HepG2 (cell line): ENCODE measurements at regions not wholly inside any gene's neighbourhood (a gene's known extent, or its start where the extent isn't known, plus 50 kb on each side); places are given as distances from the start of the nearest gene placed in this dataset.

Source experiments
- EP300 ChIP-seq, 3 experiments: sonication (generic) in 1 of 3; formaldehyde crosslinking in 1 of 3; IDR thresholded peaks; 2 replicates each; pipeline versions ENCODE4 v1.5.1 to v1.6.1; 2011 to 2020; ENCODE audit warnings: low read depth in 2 of 3, low read length in 2 of 3, borderline replicate concordance in 1 of 3, improper control_type of control experiment in 1 of 3, mild to moderate bottlenecking in 1 of 3, missing genetic modification reagents in 1 of 3, moderate library complexity in 1 of 3
- FOSL2 ChIP-seq: sonication (generic); formaldehyde crosslinking; IDR thresholded peaks from 2 replicates; pipeline ENCODE4 v1.4.0; 2020; ENCODE audit warnings: missing genetic modification reagents
- GATAD2A ChIP-seq: IDR thresholded peaks from 2 replicates; pipeline ENCODE4 v1.6.1; 2016
- HNF4A ChIP-seq: sonication (generic); formaldehyde crosslinking; IDR thresholded peaks from 2 replicates; pipeline ENCODE4 v1.4.0; 2020; ENCODE audit warnings: missing genetic modification reagents
- NONO ChIP-seq, 2 experiments: fragments of 450-650 bp in 1 of 2; sonication (generic) in 1 of 2; formaldehyde crosslinking in 1 of 2; IDR thresholded peaks in 1 of 2; conservative IDR thresholded peaks in 1 of 2; 2 replicates each; pipeline versions ENCODE4 v1.6.1 to v1.8.0; 2017 to 2022; ENCODE audit warnings: mild to moderate bottlenecking in 1 of 2, missing genetic modification reagents in 1 of 2, moderate library complexity in 1 of 2
- SOX5 ChIP-seq: IDR thresholded peaks from 2 replicates; pipeline ENCODE4 v1.6.1; 2016; ENCODE audit warnings: borderline replicate concordance
- ZKSCAN8 ChIP-seq: IDR thresholded peaks from 2 replicates; pipeline ENCODE4 v1.6.1; 2016; ENCODE audit warnings: borderline replicate concordance, missing genetic modification reagents, missing compliant biosample characterization
- ZNF256 ChIP-seq: sonication (generic); formaldehyde crosslinking; conservative IDR thresholded peaks from 2 replicates; pipeline ENCODE4 v1.4.0; 2020; ENCODE audit warnings: missing genetic modification reagents
- ZNF331 ChIP-seq: sonication (generic); formaldehyde crosslinking; IDR thresholded peaks from 2 replicates; pipeline ENCODE4 v1.4.0; 2020; ENCODE audit warnings: missing genetic modification reagents
- TF ChIP-seq, protein P1 (sequence below): sonication (generic); formaldehyde crosslinking; conservative IDR thresholded peaks from 2 replicates; pipeline ENCODE4 v1.4.0; 2020; ENCODE audit warnings: mild to moderate bottlenecking, missing genetic modification reagents, moderate library complexity
- TF ChIP-seq, protein P2 (sequence below): sonication (generic); formaldehyde crosslinking; IDR thresholded peaks from 2 replicates; pipeline ENCODE4 v1.5.1; 2020; ENCODE audit warnings: mild to moderate bottlenecking, missing genetic modification reagents, moderate library complexity

DNA sequence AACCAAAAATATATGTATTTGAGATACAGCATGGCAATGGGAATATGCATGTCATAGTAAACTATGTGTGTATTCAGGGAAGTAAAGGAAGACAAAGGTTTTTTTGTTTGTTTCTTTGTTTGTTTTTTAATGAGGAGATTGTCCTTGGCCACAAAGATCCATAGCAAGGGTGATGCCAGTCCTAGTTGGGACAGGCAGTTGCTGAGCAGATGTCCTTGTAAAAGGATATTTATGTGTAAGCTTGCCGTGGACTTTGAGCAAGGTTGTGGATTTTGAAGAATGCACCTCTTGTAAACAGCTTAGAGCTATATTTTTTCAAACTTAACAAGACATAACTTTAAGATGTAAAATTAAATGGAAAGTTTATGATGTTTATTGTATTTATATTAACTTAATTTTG lies 69.9 kb upstream of the GABRE start (continued):
- TF ChIP-seq GATAD2A, result peak; percentile 66
- TF ChIP-seq, protein P1, sequence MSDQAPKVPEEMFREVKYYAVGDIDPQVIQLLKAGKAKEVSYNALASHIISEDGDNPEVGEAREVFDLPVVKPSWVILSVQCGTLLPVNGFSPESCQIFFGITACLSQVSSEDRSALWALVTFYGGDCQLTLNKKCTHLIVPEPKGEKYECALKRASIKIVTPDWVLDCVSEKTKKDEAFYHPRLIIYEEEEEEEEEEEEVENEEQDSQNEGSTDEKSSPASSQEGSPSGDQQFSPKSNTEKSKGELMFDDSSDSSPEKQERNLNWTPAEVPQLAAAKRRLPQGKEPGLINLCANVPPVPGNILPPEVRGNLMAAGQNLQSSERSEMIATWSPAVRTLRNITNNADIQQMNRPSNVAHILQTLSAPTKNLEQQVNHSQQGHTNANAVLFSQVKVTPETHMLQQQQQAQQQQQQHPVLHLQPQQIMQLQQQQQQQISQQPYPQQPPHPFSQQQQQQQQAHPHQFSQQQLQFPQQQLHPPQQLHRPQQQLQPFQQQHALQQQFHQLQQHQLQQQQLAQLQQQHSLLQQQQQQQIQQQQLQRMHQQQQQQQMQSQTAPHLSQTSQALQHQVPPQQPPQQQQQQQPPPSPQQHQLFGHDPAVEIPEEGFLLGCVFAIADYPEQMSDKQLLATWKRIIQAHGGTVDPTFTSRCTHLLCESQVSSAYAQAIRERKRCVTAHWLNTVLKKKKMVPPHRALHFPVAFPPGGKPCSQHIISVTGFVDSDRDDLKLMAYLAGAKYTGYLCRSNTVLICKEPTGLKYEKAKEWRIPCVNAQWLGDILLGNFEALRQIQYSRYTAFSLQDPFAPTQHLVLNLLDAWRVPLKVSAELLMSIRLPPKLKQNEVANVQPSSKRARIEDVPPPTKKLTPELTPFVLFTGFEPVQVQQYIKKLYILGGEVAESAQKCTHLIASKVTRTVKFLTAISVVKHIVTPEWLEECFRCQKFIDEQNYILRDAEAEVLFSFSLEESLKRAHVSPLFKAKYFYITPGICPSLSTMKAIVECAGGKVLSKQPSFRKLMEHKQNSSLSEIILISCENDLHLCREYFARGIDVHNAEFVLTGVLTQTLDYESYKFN, result peak; percentile 40
- TF ChIP-seq FOSL2 (CRISPR knock-in tag), result no peak
- TF ChIP-seq EP300 (IDR thresholded peaks at IDR 0.05; ENCODE audit: low read depth in 2 of 2, low read length in 2 of 2), result peak in 1 of 2 experiments; percentile 22; a peak in 1 of 4 replicates
- TF ChIP-seq EP300 (CRISPR knock-in tag; IDR thresholded peaks at IDR 0.05; ENCODE audit: borderline replicate concordance), result no peak
- TF ChIP-seq NONO (IDR thresholded peaks at IDR 0.05), result no peak
- TF ChIP-seq NONO (CRISPR knock-in tag; conservative IDR thresholded peaks at IDR 0.05), result no peak
- no peak for TF ChIP-seq ZNF331
- TF ChIP-seq, protein P2, sequence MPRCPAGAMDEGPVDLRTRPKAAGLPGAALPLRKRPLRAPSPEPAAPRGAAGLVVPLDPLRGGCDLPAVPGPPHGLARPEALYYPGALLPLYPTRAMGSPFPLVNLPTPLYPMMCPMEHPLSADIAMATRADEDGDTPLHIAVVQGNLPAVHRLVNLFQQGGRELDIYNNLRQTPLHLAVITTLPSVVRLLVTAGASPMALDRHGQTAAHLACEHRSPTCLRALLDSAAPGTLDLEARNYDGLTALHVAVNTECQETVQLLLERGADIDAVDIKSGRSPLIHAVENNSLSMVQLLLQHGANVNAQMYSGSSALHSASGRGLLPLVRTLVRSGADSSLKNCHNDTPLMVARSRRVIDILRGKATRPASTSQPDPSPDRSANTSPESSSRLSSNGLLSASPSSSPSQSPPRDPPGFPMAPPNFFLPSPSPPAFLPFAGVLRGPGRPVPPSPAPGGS (CRISPR knock-in tag), result no peak
- TF ChIP-seq ZNF256, result no peak
- TF ChIP-seq SOX5 (CRISPR knock-in tag), result peak; percentile 34; the same call in 1 of the 2 replicates
- peak; percentile 35; the same call in 1 of the 2 replicates for TF ChIP-seq HNF4A (CRISPR knock-in tag)
- no peak for TF ChIP-seq ZKSCAN8 (CRISPR knock-in tag)
